ENCODE measurements at regions not wholly inside any gene's neighbourhood (a gene's known extent, or its start where the extent isn't known, plus 50 kb on each side); places are given as distances from the start of the nearest gene placed in this dataset.

DNA sequence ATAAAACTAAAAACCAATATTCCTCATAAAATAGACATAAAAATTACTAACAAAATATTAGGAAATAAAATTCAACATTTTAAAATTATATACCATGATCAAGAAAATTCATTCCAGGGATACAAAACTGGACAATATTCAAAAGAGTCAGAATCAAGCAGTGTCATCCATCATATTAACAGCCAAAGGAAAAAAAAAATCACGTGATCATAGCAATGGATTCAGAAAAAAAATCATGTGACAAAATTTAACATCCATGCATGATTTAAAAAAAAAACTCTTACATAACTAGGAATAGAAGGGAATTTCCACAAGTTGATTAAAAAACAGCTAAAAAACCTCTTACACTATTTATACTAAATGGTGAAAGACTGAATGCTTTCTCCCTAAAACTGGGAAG, 95.3 kb upstream of the USP47 start:
- no peak overlapping the region for H3K4me3 ChIP-seq (ENCODE audit: low read length)
- TF ChIP-seq, protein P1, sequence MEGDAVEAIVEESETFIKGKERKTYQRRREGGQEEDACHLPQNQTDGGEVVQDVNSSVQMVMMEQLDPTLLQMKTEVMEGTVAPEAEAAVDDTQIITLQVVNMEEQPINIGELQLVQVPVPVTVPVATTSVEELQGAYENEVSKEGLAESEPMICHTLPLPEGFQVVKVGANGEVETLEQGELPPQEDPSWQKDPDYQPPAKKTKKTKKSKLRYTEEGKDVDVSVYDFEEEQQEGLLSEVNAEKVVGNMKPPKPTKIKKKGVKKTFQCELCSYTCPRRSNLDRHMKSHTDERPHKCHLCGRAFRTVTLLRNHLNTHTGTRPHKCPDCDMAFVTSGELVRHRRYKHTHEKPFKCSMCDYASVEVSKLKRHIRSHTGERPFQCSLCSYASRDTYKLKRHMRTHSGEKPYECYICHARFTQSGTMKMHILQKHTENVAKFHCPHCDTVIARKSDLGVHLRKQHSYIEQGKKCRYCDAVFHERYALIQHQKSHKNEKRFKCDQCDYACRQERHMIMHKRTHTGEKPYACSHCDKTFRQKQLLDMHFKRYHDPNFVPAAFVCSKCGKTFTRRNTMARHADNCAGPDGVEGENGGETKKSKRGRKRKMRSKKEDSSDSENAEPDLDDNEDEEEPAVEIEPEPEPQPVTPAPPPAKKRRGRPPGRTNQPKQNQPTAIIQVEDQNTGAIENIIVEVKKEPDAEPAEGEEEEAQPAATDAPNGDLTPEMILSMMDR (conservative IDR thresholded peaks at IDR 0.05; ENCODE audit: low read depth, low read length), result no peak
- no peak for DNase-seq (ENCODE audit: low read depth)

DNA sequence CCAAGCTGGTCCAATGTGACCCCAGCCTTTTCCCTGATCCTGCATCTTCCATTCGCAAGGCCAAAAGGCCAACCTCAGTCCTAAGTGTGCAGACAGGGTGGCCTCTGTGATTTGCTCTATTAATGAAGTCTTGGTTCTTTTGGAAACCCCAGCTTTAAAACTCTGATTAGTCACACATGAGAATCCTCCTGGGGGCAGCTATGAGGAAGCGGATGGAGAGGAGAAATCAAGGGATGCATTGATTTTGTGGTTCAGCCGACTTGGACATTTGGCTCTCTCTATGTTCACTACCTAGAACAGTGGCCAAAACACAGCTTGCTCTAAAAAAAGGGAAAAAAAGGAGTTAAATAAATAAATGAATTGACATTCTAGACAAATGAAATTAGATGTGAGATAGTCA, 98.6 kb upstream of the USP47 start:
- no peak for DNase-seq (ENCODE audit: low read depth)
- no peak overlapping the region for H3K4me3 ChIP-seq (ENCODE audit: low read length)
- TF ChIP-seq, protein P1 (conservative IDR thresholded peaks at IDR 0.05; ENCODE audit: low read depth, low read length), result no peak

DNA sequence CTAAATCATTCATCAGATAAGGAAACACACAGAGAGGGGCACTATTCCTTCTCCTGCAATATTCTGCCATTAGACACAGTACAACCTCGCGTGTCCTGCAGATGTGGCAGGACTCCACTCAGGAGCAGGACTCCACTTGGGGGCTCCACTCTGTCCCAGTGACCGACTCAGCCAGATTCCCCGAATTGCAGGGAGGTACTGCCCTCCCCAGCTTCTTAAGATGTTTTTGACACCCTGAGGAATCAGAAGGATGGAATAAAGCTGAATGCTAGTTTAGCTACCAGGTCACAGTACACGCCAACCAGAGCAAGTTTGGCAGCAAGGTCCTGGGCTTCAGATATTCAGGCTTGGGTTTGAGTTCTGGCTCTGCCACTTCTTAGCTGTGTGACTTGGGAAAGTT, 99.3 kb upstream of the USP47 start:
- no peak overlapping the region for H3K4me3 ChIP-seq (ENCODE audit: low read length)
- no peak for DNase-seq (ENCODE audit: low read depth)
- TF ChIP-seq, protein P1 (conservative IDR thresholded peaks at IDR 0.05; ENCODE audit: low read depth, low read length), result no peak

DNA sequence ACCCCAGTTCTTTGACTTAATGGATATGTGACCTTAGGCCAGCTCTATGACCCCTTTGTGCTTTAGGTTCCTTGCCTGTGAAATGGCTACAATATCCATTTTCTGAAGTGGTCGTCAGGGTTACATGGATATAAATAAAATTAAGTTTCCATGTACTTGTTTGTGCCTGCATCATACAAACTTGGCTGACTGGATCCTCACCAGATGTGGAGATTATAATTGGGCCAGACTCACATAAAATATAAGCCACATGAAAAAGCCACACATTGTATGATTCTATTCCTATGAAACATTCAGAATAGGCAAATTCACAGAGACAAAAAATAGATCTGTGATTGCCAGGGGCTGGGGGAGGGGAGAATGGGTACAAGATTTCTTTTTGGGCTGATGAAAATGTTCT, 100.9 kb upstream of the USP47 start:
- TF ChIP-seq, protein P1 (conservative IDR thresholded peaks at IDR 0.05; ENCODE audit: low read depth, low read length), result no peak
- no peak overlapping the region for H3K4me3 ChIP-seq (ENCODE audit: low read length)
- no peak for DNase-seq (ENCODE audit: low read depth)

DNA sequence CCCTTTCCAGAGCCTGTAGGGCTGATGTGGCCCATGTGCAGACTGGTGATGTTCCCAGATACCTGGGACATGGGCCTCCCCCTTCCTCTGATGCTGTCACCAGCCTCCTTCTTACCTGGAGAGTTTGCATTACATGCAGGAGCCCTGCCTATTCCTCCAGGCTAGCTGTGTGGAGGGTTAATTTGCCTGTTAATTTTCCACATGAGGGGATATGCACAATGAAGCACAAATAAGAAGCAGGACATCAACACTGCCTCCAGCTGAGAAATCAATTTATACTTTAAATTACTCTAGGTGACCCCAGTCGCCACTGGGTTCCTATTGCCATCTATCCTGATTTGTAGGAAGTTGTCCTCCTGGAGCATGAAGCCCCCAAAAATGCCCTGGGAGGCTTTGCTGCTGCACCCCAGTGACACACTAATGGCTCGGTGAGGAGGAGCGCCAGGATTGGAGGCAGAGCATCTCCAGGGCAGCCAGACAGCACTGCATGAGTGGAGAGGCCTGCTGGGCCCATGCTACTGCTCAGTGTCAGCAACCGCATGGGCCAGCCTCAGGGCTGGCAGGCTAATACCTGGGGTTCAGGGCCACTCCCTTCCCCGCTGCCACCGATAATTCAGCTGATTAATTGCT, 101.6 kb upstream of the USP47 start:
- H3K4me3 ChIP-seq (ENCODE audit: low read length), result no peak overlapping the region
- TF ChIP-seq, protein P1 (conservative IDR thresholded peaks at IDR 0.05; ENCODE audit: low read depth, low read length), result no peak
- no peak for DNase-seq (ENCODE audit: low read depth)

DNA sequence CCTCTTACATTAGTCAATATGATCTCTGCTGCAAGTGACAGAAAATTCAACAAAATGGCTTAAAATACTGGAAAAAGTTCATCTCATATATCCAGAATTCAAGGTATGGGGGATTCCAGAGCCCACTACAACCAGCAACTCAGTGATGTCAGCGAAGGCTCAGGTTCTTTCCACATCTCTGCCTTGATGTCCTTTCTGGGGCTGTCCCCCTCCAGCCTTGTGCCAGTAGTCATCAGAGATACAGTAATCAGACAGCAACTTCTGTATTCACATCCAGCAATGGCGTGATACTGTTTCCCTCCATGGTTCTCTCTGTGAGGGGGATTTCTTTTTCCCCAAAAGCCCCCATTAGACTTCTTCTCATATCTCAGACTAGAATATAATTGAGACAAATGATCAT, 103.4 kb upstream of the USP47 start:
- no peak overlapping the region for H3K4me3 ChIP-seq (ENCODE audit: low read length)
- TF ChIP-seq, protein P1 (conservative IDR thresholded peaks at IDR 0.05; ENCODE audit: low read depth, low read length), result no peak
- DNase-seq (ENCODE audit: low read depth), result no peak

DNA sequence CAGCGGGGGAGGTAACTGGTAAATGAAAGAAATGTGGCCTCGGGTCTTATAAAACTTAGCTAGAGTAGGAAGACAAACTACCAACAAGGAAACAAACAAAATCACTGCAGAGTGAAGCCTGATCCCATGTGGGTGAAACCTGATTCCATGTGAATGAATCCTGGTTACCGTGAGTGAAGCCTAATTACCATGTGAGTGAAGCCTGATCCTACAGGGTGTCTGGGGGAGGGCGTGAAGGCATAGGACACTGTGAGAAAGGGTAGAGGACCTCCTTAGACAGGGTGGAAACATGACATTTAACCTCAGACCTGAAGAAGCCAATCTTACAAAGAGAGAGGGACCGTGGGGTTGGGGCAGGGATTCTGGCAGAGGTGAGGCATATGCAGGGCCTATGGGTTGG, 106.2 kb upstream of the USP47 start:
- no peak for DNase-seq (ENCODE audit: low read depth)
- TF ChIP-seq, protein P1 (conservative IDR thresholded peaks at IDR 0.05; ENCODE audit: low read depth, low read length), result no peak
- no peak overlapping the region for H3K4me3 ChIP-seq (ENCODE audit: low read length)

Measured in retinal pigment epithelial cell (primary cell).